ENCODE measurements at regions not wholly inside any gene's neighbourhood (a gene's known extent, or its start where the extent isn't known, plus 50 kb on each side); places are given as distances from the start of the nearest gene placed in this dataset.
"Not testable (repeated sequence)": the region's sequence is repeated elsewhere in the genome, so short reads cannot be mapped to it uniquely, and the experiment has no call there.

DNA sequence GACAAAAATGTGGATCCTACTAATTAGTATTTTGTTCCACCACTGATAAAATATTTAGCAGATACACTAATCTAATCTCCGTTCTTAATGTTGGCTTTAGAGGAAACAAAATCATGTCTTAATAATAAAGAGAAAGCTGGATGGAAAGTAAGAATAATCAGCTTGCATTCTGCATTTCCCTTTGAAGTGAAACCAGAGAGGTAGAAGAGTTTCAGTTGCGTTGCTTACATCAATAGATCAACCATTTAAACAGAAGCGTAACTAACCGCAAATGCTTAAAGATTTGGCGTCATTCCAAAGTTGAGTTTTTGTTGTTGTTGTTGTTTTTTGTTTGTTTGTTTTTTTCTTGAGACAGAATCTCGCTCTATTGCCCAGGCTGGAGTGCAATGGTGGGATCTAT is 168.9 kb downstream of the TRIML1 start:
- Histone ChIP-seq H3K27me3 (ENCODE audit: insufficient read depth, low read length) (no peaks in the 10 kb centered on the region), H3K79me2 (ENCODE audit: control insufficient read depth, insufficient read depth, low read length, unreplicated experiment) (no peaks in the 10 kb centered on the region), H3K27ac (ENCODE audit: low read depth, low read length) (no peak overlapping the region), H3K36me3 (ENCODE audit: insufficient read depth, low read length) (no peaks in the 10 kb centered on the region), H3K4me1 (ENCODE audit: control insufficient read depth, insufficient read depth, low read length, unreplicated experiment) (no peaks in the 10 kb centered on the region), H2AFZ (ENCODE audit: low read length, unreplicated experiment) (no peak overlapping the region), H3K4me3 (ENCODE audit: low read depth, low read length) (no peak overlapping the region)

DNA sequence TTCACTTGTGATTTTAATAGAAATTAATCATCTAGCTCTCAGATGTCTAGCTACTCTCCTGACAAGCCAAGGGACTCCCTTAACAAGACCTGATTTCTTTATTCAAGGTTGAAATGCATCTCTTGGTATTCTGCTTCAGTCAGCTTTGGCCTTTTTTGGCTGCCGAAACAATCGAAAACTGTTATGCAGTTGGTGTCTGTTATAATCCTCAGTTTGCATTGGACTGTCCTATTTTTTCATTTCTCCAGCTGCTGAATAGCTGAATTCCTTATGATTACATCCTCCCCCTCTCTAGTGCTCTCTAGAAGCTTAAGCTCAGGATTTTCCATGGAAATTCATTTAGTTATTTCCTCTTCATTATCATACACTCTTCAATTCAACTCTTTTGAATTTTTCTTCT is 177.2 kb downstream of the TRIML1 start:
- H3K4me3 ChIP-seq (ENCODE audit: low read depth, low read length): no peak overlapping the region
- H3K4me1 ChIP-seq (ENCODE audit: control insufficient read depth, insufficient read depth, low read length, unreplicated experiment): no peaks in the 10 kb centered on the region
- no peaks in the 10 kb centered on the region for H3K79me2 ChIP-seq (ENCODE audit: control insufficient read depth, insufficient read depth, low read length, unreplicated experiment)
- no peaks in the 10 kb centered on the region for H3K27me3 ChIP-seq (ENCODE audit: insufficient read depth, low read length)
- no peak overlapping the region for H3K27ac ChIP-seq (ENCODE audit: low read depth, low read length)
- H3K36me3 ChIP-seq (ENCODE audit: insufficient read depth, low read length): no peaks in the 10 kb centered on the region
- no peak overlapping the region for H2AFZ ChIP-seq (ENCODE audit: low read length, unreplicated experiment)

DNA sequence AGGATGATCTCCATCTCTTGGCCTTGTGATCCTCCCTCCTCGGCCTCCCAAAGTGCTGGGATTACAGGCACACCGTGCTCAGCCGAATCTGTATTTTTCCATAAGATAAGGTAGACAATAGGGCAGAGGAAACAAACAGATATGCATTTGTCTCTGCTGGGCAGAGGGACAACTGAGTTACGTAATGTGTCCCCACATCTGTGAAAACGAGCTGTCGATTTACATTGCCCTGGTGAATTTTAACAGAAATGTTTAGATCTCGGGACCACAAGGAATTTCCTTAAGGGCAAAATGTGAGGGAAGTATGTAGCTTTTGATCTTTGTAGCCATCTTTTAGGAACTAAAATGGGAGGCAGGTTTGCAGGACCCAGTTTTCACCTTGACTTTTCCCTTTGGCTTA is 189.7 kb downstream of the TRIML1 start:
- Histone ChIP-seq H3K4me1 (ENCODE audit: control insufficient read depth, insufficient read depth, low read length, unreplicated experiment) (no peaks in the 10 kb centered on the region), H3K4me3 (ENCODE audit: low read depth, low read length) (no peak overlapping the region), H3K36me3 (ENCODE audit: insufficient read depth, low read length) (no peaks in the 10 kb centered on the region), H3K79me2 (ENCODE audit: control insufficient read depth, insufficient read depth, low read length, unreplicated experiment) (no peaks in the 10 kb centered on the region), H3K27ac (ENCODE audit: low read depth, low read length) (no peak overlapping the region), H3K27me3 (ENCODE audit: insufficient read depth, low read length) (no peaks in the 10 kb centered on the region), H2AFZ (ENCODE audit: low read length, unreplicated experiment) (no peak overlapping the region)

DNA sequence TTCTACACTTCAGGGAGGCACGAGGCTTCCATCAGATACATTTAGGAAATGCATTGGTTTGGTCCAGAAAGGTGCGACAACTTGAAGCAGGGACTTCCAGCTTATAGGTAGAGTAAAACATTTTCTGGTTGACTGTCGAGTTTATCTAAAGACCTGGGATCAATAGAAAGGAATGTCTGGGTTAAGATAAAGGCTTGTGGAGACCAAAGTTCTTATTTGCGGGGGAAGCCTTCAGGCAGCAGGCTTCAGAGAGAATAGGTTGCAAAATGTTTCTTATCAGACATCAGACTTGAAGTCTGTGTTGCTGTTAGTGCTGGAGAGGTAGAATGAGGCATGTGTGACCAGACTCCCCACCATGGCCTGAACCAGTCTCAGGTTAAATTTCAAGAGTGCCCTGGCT is 190.3 kb downstream of the TRIML1 start:
- Histone ChIP-seq H3K4me3 (ENCODE audit: low read depth, low read length) (no peak overlapping the region), H3K36me3 (ENCODE audit: insufficient read depth, low read length) (no peaks in the 10 kb centered on the region), H3K4me1 (ENCODE audit: control insufficient read depth, insufficient read depth, low read length, unreplicated experiment) (no peaks in the 10 kb centered on the region), H3K27ac (ENCODE audit: low read depth, low read length) (no peak overlapping the region), H3K27me3 (ENCODE audit: insufficient read depth, low read length) (no peaks in the 10 kb centered on the region), H3K79me2 (ENCODE audit: control insufficient read depth, insufficient read depth, low read length, unreplicated experiment) (no peaks in the 10 kb centered on the region), H2AFZ (ENCODE audit: low read length, unreplicated experiment) (no peak overlapping the region)

DNA sequence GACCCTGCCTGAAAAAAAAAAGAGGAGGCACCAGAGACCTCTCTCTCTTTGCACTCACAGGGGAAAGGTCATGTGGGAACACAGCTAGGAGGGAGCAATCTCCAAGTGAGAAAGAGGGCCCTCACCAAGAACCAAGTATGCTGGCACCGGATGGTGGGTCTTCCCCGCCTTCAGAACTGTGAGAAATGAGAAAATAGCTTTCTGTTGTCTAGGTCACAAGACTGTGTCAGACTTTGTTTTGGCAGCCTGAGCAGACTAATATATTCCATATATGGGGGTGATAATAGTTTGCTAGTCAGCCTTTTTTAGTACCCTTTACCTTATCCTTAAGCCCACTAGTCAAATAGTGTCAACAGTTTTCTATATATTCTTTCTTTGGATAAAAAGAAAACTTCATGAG is 193.0 kb downstream of the TRIML1 start:
- Histone ChIP-seq H3K4me1 (ENCODE audit: control insufficient read depth, insufficient read depth, low read length, unreplicated experiment) (no peaks in the 10 kb centered on the region), H3K79me2 (ENCODE audit: control insufficient read depth, insufficient read depth, low read length, unreplicated experiment) (no peaks in the 10 kb centered on the region), H3K27me3 (ENCODE audit: insufficient read depth, low read length) (no peaks in the 10 kb centered on the region), H3K36me3 (ENCODE audit: insufficient read depth, low read length) (no peaks in the 10 kb centered on the region), H3K4me3 (ENCODE audit: low read depth, low read length) (no peak overlapping the region), H3K27ac (ENCODE audit: low read depth, low read length) (no peak overlapping the region), H2AFZ (ENCODE audit: low read length, unreplicated experiment) (no peak overlapping the region)

DNA sequence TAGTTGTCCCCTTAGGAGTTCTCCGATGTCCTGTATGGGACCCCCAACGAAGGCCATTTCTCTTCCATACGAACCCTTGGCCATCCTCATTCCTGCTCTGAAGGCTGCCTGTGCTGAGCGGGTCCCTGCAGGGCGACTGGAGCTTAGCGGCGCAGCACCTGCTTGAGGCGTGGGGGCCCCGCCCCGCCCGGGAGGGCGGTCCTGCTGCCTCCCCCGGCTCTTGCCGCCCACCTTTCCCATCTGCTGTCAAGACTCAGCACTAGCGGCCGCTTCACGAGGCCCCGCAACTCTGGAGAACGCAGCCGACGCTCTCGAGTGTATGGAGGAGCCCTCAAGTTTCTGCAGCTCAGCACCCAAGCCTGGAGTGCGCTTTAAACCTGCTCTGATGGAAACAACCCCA is 197.7 kb downstream of the TRIML1 start:
- Histone ChIP-seq H3K27ac (ENCODE audit: low read depth, low read length) (no peak overlapping the region), H3K79me2 (ENCODE audit: control insufficient read depth, insufficient read depth, low read length, unreplicated experiment) (no peaks in the 10 kb centered on the region), H3K4me1 (ENCODE audit: control insufficient read depth, insufficient read depth, low read length, unreplicated experiment) (no peaks in the 10 kb centered on the region), H3K4me3 (ENCODE audit: low read depth, low read length) (no peak overlapping the region), H3K27me3 (ENCODE audit: insufficient read depth, low read length) (no peaks in the 10 kb centered on the region), H2AFZ (ENCODE audit: low read length, unreplicated experiment) (no peak overlapping the region), H3K36me3 (ENCODE audit: insufficient read depth, low read length) (no peaks in the 10 kb centered on the region)

DNA sequence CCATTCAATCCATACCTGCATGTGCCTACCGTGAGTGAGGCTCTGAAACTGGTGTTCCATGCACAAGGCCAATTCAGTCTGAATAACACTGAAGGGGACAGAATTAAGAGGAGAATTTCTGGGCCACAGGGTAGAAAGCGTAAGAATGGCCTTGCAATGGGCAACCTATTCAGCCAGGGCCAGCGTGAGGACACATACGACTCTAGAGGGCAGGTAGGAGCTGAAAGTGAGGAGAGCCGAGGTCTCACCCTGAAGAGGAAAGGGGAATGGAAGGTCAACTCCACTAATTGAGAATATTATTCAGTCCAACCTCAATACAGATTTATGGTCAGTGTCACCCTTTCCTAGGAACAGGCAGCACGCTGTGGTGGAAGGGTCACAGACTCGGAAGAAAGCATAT is 202.2 kb downstream of the TRIML1 start:
- H3K27me3 ChIP-seq (ENCODE audit: insufficient read depth, low read length): no peaks in the 10 kb centered on the region
- no peak overlapping the region for H2AFZ ChIP-seq (ENCODE audit: low read length, unreplicated experiment)
- H3K79me2 ChIP-seq (ENCODE audit: control insufficient read depth, insufficient read depth, low read length, unreplicated experiment): no peaks in the 10 kb centered on the region
- no peak overlapping the region for H3K4me3 ChIP-seq (ENCODE audit: low read depth, low read length)
- no peaks in the 10 kb centered on the region for H3K36me3 ChIP-seq (ENCODE audit: insufficient read depth, low read length)
- no peaks in the 10 kb centered on the region for H3K4me1 ChIP-seq (ENCODE audit: control insufficient read depth, insufficient read depth, low read length, unreplicated experiment)
- H3K27ac ChIP-seq (ENCODE audit: low read depth, low read length): no peak overlapping the region

DNA sequence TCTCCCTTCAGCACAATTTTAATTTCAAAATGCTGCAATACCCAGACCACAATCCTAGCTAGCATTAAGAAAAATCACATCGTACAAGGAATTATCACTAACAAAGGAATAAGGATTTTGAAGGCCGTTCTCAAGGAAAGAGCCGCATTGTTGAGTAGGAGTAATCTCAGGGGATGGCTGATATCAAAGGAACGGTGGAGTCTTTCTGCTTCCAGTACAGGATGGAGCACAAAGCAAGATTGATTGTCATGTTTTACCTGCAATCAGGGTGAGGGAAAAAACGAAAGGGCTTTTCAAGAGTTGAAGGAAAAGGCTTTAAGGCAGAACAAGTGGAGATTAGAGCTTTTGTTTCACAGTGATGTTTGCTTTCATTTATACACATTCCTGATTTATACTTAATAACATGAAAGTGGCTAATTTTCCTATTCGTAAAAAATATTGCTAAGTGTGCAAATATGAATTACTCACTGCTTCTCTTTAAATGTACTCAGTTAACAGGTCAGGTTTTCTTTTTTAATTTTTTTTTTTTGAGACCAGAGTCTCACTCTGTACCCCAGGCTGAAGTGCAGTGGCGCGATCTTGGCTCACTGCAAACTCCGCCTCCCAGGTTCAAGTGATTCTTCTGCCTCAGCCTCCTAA is 207.0 kb downstream of the TRIML1 start:
- Histone ChIP-seq H3K4me3 (ENCODE audit: low read depth, low read length) (no peak overlapping the region), H3K27ac (ENCODE audit: low read depth, low read length) (no peak overlapping the region), H3K27me3 (ENCODE audit: insufficient read depth, low read length) (no peaks in the 10 kb centered on the region), H3K79me2 (ENCODE audit: control insufficient read depth, insufficient read depth, low read length, unreplicated experiment) (no peaks in the 10 kb centered on the region), H2AFZ (ENCODE audit: low read length, unreplicated experiment) (no peak overlapping the region), H3K36me3 (ENCODE audit: insufficient read depth, low read length) (no peaks in the 10 kb centered on the region), H3K4me1 (ENCODE audit: control insufficient read depth, insufficient read depth, low read length, unreplicated experiment) (no peaks in the 10 kb centered on the region)

DNA sequence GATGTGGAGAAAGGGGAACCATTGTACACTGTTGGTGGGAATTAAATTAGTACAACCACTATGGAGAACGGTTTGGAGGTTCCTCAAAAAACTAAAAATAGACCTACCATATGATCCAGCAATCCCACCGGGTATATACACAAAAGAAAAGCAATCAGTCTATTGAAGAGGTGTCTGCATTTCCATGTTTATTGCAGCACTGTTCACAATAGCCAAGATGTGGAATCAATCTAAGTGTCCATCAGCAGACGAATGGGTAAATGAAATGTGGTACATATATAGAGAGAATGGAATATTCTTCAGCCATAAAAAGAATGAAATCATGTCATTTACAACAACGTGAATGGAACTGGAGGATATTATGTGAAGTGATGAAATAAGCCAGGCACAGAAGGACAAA is 208.1 kb downstream of the TRIML1 start:
- no peaks in the 10 kb centered on the region for H3K36me3 ChIP-seq (ENCODE audit: insufficient read depth, low read length)
- H3K4me1 ChIP-seq (ENCODE audit: control insufficient read depth, insufficient read depth, low read length, unreplicated experiment): no peaks in the 10 kb centered on the region
- H3K4me3 ChIP-seq (ENCODE audit: low read depth, low read length): no peak overlapping the region
- H3K27ac ChIP-seq (ENCODE audit: low read depth, low read length): no peak overlapping the region
- H2AFZ ChIP-seq (ENCODE audit: low read length, unreplicated experiment): no peak overlapping the region
- no peaks in the 10 kb centered on the region for H3K79me2 ChIP-seq (ENCODE audit: control insufficient read depth, insufficient read depth, low read length, unreplicated experiment)
- no peaks in the 10 kb centered on the region for H3K27me3 ChIP-seq (ENCODE audit: insufficient read depth, low read length)

DNA sequence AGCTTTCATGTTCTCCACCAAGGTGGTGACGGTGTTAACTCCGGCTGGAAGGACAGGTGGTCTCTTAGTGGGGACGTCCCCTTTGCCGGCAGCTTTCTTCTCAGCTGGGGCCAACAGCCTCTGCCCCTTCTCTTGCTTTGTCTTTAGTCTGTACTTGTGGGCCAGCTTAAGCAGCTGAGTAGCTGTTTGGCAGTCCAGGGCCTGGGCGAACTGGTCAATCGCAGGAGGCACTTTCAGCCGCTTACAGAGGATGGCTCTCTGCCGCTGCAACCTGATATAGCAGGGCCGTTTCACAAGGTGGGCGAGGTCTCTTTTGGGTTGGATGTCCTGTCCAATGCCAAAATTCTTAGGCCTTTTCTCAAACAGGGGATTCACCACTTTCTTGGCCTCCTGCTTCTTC is 210.3 kb downstream of the TRIML1 start:
- H3K27me3 ChIP-seq (ENCODE audit: insufficient read depth, low read length); H2AFZ ChIP-seq (ENCODE audit: low read length, unreplicated experiment): not testable (repeated sequence)

DNA sequence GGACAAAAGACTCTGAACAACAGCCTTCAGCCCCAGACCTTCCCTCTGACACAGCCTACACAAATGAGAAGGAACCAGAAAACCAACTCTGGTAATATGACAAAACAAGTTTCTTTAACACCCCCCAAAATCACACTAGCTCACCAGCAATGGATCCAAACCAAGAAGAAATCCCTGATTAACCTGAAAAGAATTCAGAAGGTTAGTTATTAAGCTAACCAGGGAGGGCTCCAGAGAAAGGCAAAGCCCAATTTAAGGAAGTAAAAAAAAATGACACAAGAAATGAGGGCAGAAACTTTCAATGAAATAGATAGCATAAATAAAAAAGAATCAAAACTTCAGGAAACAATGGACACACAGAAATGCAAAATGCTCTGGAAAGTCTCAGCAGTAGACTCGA is 224.0 kb downstream of the TRIML1 start:
- no peak overlapping the region for H2AFZ ChIP-seq (ENCODE audit: low read length, unreplicated experiment)
- H3K4me3 ChIP-seq (ENCODE audit: low read depth, low read length): no peak overlapping the region
- H3K4me1 ChIP-seq (ENCODE audit: control insufficient read depth, insufficient read depth, low read length, unreplicated experiment): no peaks in the 10 kb centered on the region
- H3K27me3 ChIP-seq (ENCODE audit: insufficient read depth, low read length): no peaks in the 10 kb centered on the region
- H3K27ac ChIP-seq (ENCODE audit: low read depth, low read length): no peak overlapping the region
- H3K36me3 ChIP-seq (ENCODE audit: insufficient read depth, low read length): no peaks in the 10 kb centered on the region
- no peaks in the 10 kb centered on the region for H3K79me2 ChIP-seq (ENCODE audit: control insufficient read depth, insufficient read depth, low read length, unreplicated experiment)

More for the DNA sequence above, 210.3 kb downstream of the TRIML1 start:
- H3K36me3 ChIP-seq (ENCODE audit: insufficient read depth, low read length); H3K4me1 ChIP-seq (ENCODE audit: control insufficient read depth, insufficient read depth, low read length, unreplicated experiment); H3K79me2 ChIP-seq (ENCODE audit: control insufficient read depth, insufficient read depth, low read length, unreplicated experiment); H3K27ac ChIP-seq (ENCODE audit: low read depth, low read length); H3K4me3 ChIP-seq (ENCODE audit: low read depth, low read length): not testable (repeated sequence)
